T-helper 22 cell (primary cell): ENCODE measurements at regions not wholly inside any gene's neighbourhood (a gene's known extent, or its start where the extent isn't known, plus 50 kb on each side); places are given as distances from the start of the nearest gene placed in this dataset.
A peak's percentile ranks its signal among the peaks of the same experiment; 100 is the strongest.
"Not testable (repeated sequence)": the region's sequence is repeated elsewhere in the genome, so short reads cannot be mapped to it uniquely, and the experiment has no call there.

ENCODE experiments used
- DNase-seq: peaks from one replicate; pipeline ENCODE4 v3.0.0-alpha.2; 2020; ENCODE audit warnings: low read depth

GRCh38 chr5:91241460-91241859 is 141.7 kb downstream of the ARRDC3 start:
- not testable (repeated sequence) for DNase-seq

GRCh38 chr5:91240175-91240574 is 142.9 kb downstream of the ARRDC3 start:
- no peak for DNase-seq

DNA sequence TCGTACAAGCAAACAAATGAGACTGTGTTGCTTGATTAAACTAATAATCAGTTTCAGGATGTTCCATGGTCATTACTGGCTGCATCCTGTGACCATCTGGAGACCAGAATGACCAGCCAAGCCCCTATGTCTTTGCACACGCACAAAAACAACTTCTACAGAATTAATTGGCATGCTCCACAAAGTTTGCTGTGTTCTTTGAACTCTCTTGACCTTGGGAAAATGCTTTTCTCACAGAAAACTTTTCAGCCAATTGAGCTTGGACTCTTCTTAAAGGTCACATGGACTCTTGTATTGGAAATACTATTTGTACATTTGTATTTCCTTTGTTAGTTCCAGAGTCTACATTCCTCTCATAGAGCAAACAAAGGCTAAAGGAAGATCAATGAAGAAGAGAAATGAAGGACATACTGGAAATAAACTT is 147.8 kb downstream of the ARRDC3 start:
- no peak for DNase-seq

DNA sequence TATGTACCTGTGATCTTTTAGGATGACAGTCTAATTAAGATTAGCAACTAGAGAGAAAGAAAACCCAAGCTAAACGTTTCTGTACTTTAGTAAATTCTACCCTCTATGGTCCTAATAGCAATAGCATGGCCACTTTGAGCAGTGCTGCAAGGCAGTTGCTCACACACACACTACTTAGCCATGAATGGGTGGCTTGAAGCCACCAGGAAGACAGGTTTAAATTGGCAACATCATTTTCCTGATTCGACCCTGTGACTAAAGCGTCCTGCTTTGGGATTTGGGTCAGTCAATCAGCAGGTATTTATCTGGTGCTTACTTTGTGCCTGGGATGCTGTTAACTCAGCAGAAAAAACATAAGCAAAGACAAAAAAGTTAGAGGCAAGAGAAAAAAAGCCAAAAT is 150.6 kb downstream of the ARRDC3 start:
- DNase-seq = no peak

DNA sequence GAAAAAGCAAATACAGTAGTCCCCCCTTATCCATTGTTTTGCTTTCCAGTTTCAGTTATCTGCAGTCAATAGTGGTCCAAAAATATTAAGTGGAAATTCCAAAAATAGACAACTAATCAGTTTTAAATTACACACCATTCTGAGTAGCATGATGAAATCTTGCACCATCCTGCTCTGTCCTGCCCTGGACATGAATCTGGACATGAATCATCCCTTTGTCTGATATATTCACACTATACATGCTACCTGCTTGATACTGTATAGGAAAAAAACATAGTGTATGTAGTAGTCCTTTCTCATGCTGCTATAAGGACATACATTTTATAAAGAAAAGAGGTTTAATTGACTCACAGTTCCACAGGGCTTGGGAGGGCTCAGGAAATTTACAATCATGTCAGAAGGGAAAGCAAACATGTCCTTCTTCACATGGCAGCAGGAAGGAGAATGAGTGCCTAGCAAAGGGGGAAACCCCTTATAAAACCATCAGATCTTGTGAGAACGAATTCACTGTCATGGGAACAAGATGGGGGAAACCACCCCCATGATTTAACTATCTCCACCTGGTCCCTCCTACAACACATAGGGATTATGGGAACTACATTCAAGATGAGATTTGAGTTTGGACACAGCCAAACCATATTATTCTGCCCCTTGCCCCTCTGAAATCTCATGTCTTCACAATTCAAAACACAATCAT is 153.9 kb downstream of the ARRDC3 start:
- no peak for DNase-seq

GRCh38 chr5:91228188-91228587 is 154.9 kb downstream of the ARRDC3 start:
- DNase-seq = no peak

GRCh38 chr5:91225848-91226686 is 157.1 kb downstream of the ARRDC3 start:
- peak; percentile 23 for DNase-seq

DNA sequence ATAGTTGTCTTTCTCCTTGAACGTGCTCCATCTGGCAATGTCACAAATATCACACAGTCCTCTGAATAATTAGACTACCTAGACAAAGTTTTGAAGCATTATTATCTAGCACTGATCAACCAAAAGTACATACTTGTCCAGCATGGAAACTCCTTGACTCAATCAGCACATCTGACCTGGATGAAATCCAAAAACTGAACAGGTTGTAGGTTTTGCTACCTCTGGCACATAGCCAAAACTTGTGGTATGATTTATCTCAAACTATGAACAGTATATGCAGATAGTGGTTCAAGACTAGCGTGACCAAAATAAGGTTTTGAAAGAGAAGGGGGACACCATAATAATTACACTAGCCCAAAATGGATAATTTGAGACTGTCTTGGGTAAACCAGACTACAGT is 158.1 kb downstream of the ARRDC3 start:
- DNase-seq = no peak

GRCh38 chr5:91224456-91224855 is 158.7 kb downstream of the ARRDC3 start:
- DNase-seq = no peak

DNA sequence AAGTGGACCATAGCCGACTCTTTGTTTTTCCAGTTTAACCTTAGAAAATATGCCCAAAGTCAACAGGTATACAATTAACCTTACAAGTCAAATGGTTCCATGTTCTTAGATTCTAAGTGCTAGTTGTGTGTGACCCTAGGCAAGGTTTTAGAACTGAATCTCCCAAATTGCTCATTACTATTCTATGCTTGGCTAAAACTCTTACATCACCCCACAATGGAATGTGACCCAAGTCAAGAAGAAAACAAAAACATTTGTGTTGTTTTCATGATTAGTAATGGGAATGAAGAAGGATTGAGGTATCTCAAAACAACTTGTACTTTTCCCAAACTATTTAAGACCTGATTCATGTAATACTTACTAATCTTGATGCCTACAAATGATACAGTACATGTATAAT is 159.2 kb downstream of the ARRDC3 start:
- DNase-seq = no peak

DNA sequence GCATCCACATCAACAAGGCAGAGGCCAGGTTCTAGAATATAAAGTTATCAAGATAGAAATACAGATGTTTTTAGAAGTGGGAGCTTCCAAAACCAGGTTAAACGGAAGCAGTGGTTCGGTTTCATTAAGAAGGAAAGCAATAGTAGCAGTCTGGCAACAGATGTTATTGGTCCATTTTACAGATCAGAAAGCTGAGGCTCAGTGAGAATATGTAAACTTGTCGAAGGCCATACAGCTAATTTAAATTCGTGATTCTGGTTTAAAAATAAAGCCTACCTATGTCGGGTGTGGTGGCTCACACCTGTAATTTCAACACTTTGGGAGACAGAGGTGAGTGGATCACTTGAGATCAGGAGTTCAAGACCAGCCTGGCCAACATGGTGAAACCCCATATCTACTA is 160.6 kb downstream of the ARRDC3 start:
- no peak for DNase-seq

GRCh38 chr5:91221917-91222316 is 161.2 kb downstream of the ARRDC3 start:
- DNase-seq = no peak

DNA sequence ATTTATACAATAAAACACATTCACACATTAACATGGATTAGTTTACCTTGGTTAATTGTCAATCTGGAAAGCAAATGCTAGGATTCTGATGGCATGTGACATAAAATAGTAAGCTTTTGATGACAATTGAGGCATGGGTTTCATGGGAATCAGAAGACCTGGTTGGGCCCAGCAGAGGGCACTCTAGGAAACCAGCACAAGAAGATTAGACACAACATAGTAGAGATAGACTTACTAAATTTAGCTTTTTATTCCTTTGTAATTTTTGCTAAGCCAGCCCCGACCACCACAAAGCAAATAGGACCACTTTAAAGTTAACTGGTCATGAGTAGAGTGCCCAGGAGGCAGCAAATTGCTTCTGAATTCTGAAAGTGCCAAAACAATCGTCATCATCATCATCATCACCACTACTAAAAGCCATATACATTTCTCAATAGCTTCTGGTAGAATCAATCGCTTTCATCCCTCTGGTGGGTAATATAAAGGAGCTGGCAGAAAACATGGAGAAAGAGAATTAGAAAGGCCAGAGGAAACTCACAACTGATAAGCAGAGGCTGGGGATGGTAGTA is 163.2 kb downstream of the ARRDC3 start:
- DNase-seq = no peak

GRCh38 chr5:91219091-91219802 is 163.9 kb downstream of the ARRDC3 start:
- DNase-seq = no peak

DNA sequence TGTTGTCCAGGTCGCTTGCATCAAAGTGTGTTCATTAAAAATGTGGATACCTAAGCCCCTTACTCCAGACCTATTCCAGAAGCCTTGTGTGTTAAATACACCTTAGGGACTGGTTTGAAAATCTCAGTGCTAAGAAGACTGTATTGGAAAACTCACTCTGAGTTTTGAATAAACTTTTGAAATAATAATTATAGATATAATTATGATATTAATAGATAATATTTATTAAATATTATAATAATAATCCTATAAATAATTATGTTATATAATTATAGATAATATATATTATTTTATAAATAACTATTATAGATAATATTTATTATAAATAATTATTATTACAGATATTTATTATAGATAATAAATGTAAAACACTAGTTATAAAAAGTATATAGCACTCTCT is 165.3 kb downstream of the ARRDC3 start:
- no peak for DNase-seq

DNA sequence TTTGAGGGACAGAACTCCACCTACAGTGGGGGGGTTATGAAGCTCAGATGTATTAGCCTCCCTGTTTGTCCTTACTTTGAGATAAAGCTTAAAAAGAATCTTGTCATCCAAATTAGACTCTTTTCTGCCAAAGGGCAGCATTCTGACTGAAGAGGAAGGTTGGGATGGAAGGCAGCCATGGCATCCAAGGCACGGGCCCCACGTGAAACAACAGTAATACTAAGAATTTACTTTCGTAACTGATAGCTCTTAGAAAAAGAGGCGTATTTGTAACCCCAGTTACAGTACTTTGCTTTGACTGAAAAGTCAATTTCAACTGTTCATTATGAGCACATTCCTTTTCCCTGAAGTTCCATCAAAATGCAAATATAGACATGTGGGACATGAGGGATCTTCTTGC is 168.5 kb downstream of the ARRDC3 start:
- DNase-seq = no peak
